ENCODE measurements at regions not wholly inside any gene's neighbourhood (a gene's known extent, or its start where the extent isn't known, plus 50 kb on each side); places are given as distances from the start of the nearest gene placed in this dataset.

- TF ChIP-seq REST (IDR thresholded peaks at IDR 0.05; ENCODE audit: unreplicated experiment) = no peak
- TF ChIP-seq CREB1 (CRISPR knock-in tag; IDR thresholded peaks at IDR 0.05; ENCODE audit: low read depth) = no peak
- TF ChIP-seq CTCF (conservative IDR thresholded peaks at IDR 0.05; ENCODE audit: low read depth in 2 of 2) = no peak
- no peak for TF ChIP-seq STAT1 (IDR thresholded peaks at IDR 0.05; ENCODE audit: unreplicated experiment)
- no peak for TF ChIP-seq EZH2phosphoT487 (IDR thresholded peaks at IDR 0.05; ENCODE audit: unreplicated experiment)
- no peak for TF ChIP-seq NANOG (IDR thresholded peaks at IDR 0.05; ENCODE audit: borderline replicate concordance)
- no peak for TF ChIP-seq EZH2 (IDR thresholded peaks at IDR 0.05; ENCODE audit: low read depth, unreplicated experiment)
- no peak for TF ChIP-seq JUNB (IDR thresholded peaks at IDR 0.05; ENCODE audit: unreplicated experiment)
- no peak for TF ChIP-seq ZNF462 (CRISPR knock-in tag; IDR thresholded peaks at IDR 0.05)
- TF ChIP-seq ZNF114 (CRISPR knock-in tag; IDR thresholded peaks at IDR 0.05) = no peak
- no peak for TF ChIP-seq POLR2AphosphoS5 (IDR thresholded peaks at IDR 0.05; ENCODE audit: low read depth)
- no peak for TF ChIP-seq ETS1 (IDR thresholded peaks at IDR 0.05)
- no peak for TF ChIP-seq ZNF331 (CRISPR knock-in tag; IDR thresholded peaks at IDR 0.05; ENCODE audit: low read depth)
- no peaks in the 10 kb centered on the region for H3K79me2 ChIP-seq (replicated peaks; ENCODE audit: insufficient read depth)
- H3K4me3 ChIP-seq = no peak overlapping the region
- H2AFZ ChIP-seq = no peak overlapping the region
- H3K27me3 Mint-ChIP-seq (ENCODE audit: insufficient read depth, low read depth, poor library complexity) = peaks cover 6% of the 10 kb centered on the region
- DNase-seq (ENCODE audit: low spot score) (no peak), ATAC-seq (no peak)
- no peaks in the 10 kb centered on the region for H3K9me2 ChIP-seq (ENCODE audit: insufficient read depth)
- H3K4me2 ChIP-seq = no peak overlapping the region
- no peaks in the 10 kb centered on the region for H3K27me3 ChIP-seq (ENCODE audit: insufficient read depth)
- no peaks in the 10 kb centered on the region for H3K36me3 Mint-ChIP-seq (ENCODE audit: low read depth)
- no peaks in the 10 kb centered on the region for H3F3A ChIP-seq (replicated peaks; ENCODE audit: low read depth)
- no peak overlapping the region for H3K4me3 Mint-ChIP-seq
- H3K4me1 Mint-ChIP-seq = peaks cover 11% of the 10 kb centered on the region
- no peak overlapping the region for H3K27ac Mint-ChIP-seq
- H3K4me1 ChIP-seq (ENCODE audit: insufficient read depth) = no peaks in the 10 kb centered on the region
- H3K9me3 Mint-ChIP-seq = no peaks in the 10 kb centered on the region
- no peaks in the 10 kb centered on the region for H4K20me1 ChIP-seq (replicated peaks; ENCODE audit: insufficient read depth)
- no peak overlapping the region for H3K27ac ChIP-seq (ENCODE audit: low read depth)
- no peaks in the 10 kb centered on the region; the same call in 1 of the 2 replicates for H3K36me3 ChIP-seq (ENCODE audit: insufficient read depth)
Observed at GRCh38 chr22:49419661-49420060, 408.0 kb downstream of the BRD1 start.

Measured in GM23338 (cell line).